ENCODE measurements at regions not wholly inside any gene's neighbourhood (a gene's known extent, or its start where the extent isn't known, plus 50 kb on each side); places are given as distances from the start of the nearest gene placed in this dataset.
"Not testable (repeated sequence)": the region's sequence is repeated elsewhere in the genome, so short reads cannot be mapped to it uniquely, and the experiment has no call there.

GRCh38 chr3:153247331-153248330 is 85.6 kb downstream of the RAP2B start:
- no peaks in the 10 kb centered on the region for H3K9me3 ChIP-seq (ENCODE audit: low read length)
- no peak overlapping the region for H3K9ac ChIP-seq (ENCODE audit: low read length)
- H3K36me3 ChIP-seq (ENCODE audit: insufficient read depth, low read length), result no peaks in the 10 kb centered on the region
- H3K4me3 ChIP-seq (ENCODE audit: low read depth in 1 of 2, low read length in 2 of 2), result no peak overlapping the region
- H3K4me1 ChIP-seq (ENCODE audit: insufficient read depth, low read length), result peaks cover 10% of the 10 kb centered on the region
- no peak overlapping the region for H3K27ac ChIP-seq (ENCODE audit: low read depth, low read length)
- H3K27me3 ChIP-seq (ENCODE audit: control insufficient read depth in 1 of 2, insufficient read depth in 2 of 2, low read length in 2 of 2), result no peaks in the 10 kb centered on the region

- not testable (repeated sequence) for H3K4me3 ChIP-seq (ENCODE audit: low read depth in 1 of 2, low read length in 2 of 2); H3K9me3 ChIP-seq (ENCODE audit: low read length); H3K27me3 ChIP-seq (ENCODE audit: control insufficient read depth in 1 of 2, insufficient read depth in 2 of 2, low read length in 2 of 2); H3K27ac ChIP-seq (ENCODE audit: low read depth, low read length); H3K9ac ChIP-seq (ENCODE audit: low read length); H3K36me3 ChIP-seq (ENCODE audit: insufficient read depth, low read length); H3K4me1 ChIP-seq (ENCODE audit: insufficient read depth, low read length)
Measured at GRCh38 chr3:153248835-153249234, 86.8 kb downstream of the RAP2B start.

GRCh38 chr3:153249906-153250305 is 87.9 kb downstream of the RAP2B start:
- H3K27ac ChIP-seq (ENCODE audit: low read depth, low read length), result no peak overlapping the region
- H3K4me1 ChIP-seq (ENCODE audit: insufficient read depth, low read length), result peaks cover 10% of the 10 kb centered on the region

GRCh38 chr3:153250446-153250845 is 88.4 kb downstream of the RAP2B start:
- Histone ChIP-seq H3K36me3 (ENCODE audit: insufficient read depth, low read length) (no peaks in the 10 kb centered on the region), H3K27ac (ENCODE audit: low read depth, low read length) (no peak overlapping the region), H3K4me1 (ENCODE audit: insufficient read depth, low read length) (peaks cover 10% of the 10 kb centered on the region), H3K4me3 (ENCODE audit: low read depth in 1 of 2, low read length in 2 of 2) (no peak overlapping the region), H3K27me3 (ENCODE audit: control insufficient read depth in 1 of 2, insufficient read depth in 2 of 2, low read length in 2 of 2) (no peaks in the 10 kb centered on the region), H3K9me3 (ENCODE audit: low read length) (no peaks in the 10 kb centered on the region), H3K9ac (ENCODE audit: low read length) (no peak overlapping the region)

More at GRCh38 chr3:153249906-153250305, 87.9 kb downstream of the RAP2B start:
- H3K36me3 ChIP-seq (ENCODE audit: insufficient read depth, low read length), result no peaks in the 10 kb centered on the region
- no peaks in the 10 kb centered on the region for H3K27me3 ChIP-seq (ENCODE audit: control insufficient read depth in 1 of 2, insufficient read depth in 2 of 2, low read length in 2 of 2)
- H3K4me3 ChIP-seq (ENCODE audit: low read depth in 1 of 2, low read length in 2 of 2), result no peak overlapping the region
- H3K9me3 ChIP-seq (ENCODE audit: low read length), result no peaks in the 10 kb centered on the region
- no peak overlapping the region for H3K9ac ChIP-seq (ENCODE audit: low read length)

GRCh38 chr3:153252963-153253362 is 90.9 kb downstream of the RAP2B start:
- H3K4me3 ChIP-seq (ENCODE audit: low read depth in 1 of 2, low read length in 2 of 2), result no peak overlapping the region
- H3K36me3 ChIP-seq (ENCODE audit: insufficient read depth, low read length), result no peaks in the 10 kb centered on the region
- H3K9me3 ChIP-seq (ENCODE audit: low read length), result no peaks in the 10 kb centered on the region
- no peaks in the 10 kb centered on the region for H3K27me3 ChIP-seq (ENCODE audit: control insufficient read depth in 1 of 2, insufficient read depth in 2 of 2, low read length in 2 of 2)
- no peak overlapping the region for H3K27ac ChIP-seq (ENCODE audit: low read depth, low read length)
- H3K9ac ChIP-seq (ENCODE audit: low read length), result no peak overlapping the region
- no peaks in the 10 kb centered on the region for H3K4me1 ChIP-seq (ENCODE audit: insufficient read depth, low read length)

GRCh38 chr3:153254361-153254760 is 92.3 kb downstream of the RAP2B start:
- Histone ChIP-seq H3K9ac (ENCODE audit: low read length) (no peak overlapping the region), H3K4me3 (ENCODE audit: low read depth in 1 of 2, low read length in 2 of 2) (no peak overlapping the region), H3K9me3 (ENCODE audit: low read length) (no peaks in the 10 kb centered on the region), H3K27ac (ENCODE audit: low read depth, low read length) (no peak overlapping the region), H3K4me1 (ENCODE audit: insufficient read depth, low read length) (no peaks in the 10 kb centered on the region), H3K36me3 (ENCODE audit: insufficient read depth, low read length) (no peaks in the 10 kb centered on the region), H3K27me3 (ENCODE audit: control insufficient read depth in 1 of 2, insufficient read depth in 2 of 2, low read length in 2 of 2) (no peaks in the 10 kb centered on the region)

- H3K27ac ChIP-seq (ENCODE audit: low read depth, low read length), result no peak overlapping the region
- H3K9ac ChIP-seq (ENCODE audit: low read length), result no peak overlapping the region
Measured at GRCh38 chr3:153257673-153258351, 95.8 kb downstream of the RAP2B start.

GRCh38 chr3:153259956-153260355 is 97.9 kb downstream of the RAP2B start:
- Histone ChIP-seq H3K4me3 (ENCODE audit: low read depth in 1 of 2, low read length in 2 of 2) (no peak overlapping the region), H3K27ac (ENCODE audit: low read depth, low read length) (no peak overlapping the region), H3K9ac (ENCODE audit: low read length) (no peak overlapping the region)

More at GRCh38 chr3:153257673-153258351, 95.8 kb downstream of the RAP2B start:
- H3K9me3 ChIP-seq (ENCODE audit: low read length), result no peaks in the 10 kb centered on the region
- no peaks in the 10 kb centered on the region for H3K4me1 ChIP-seq (ENCODE audit: insufficient read depth, low read length)
- no peak overlapping the region for H3K4me3 ChIP-seq (ENCODE audit: low read depth in 1 of 2, low read length in 2 of 2)
- H3K27me3 ChIP-seq (ENCODE audit: control insufficient read depth in 1 of 2, insufficient read depth in 2 of 2, low read length in 2 of 2), result no peaks in the 10 kb centered on the region
- H3K36me3 ChIP-seq (ENCODE audit: insufficient read depth, low read length), result no peaks in the 10 kb centered on the region

GRCh38 chr3:153260681-153261080 is 98.7 kb downstream of the RAP2B start:
- Histone ChIP-seq H3K27ac (ENCODE audit: low read depth, low read length) (no peak overlapping the region), H3K27me3 (ENCODE audit: control insufficient read depth in 1 of 2, insufficient read depth in 2 of 2, low read length in 2 of 2) (no peaks in the 10 kb centered on the region), H3K4me1 (ENCODE audit: insufficient read depth, low read length) (no peaks in the 10 kb centered on the region), H3K4me3 (ENCODE audit: low read depth in 1 of 2, low read length in 2 of 2) (no peak overlapping the region), H3K36me3 (ENCODE audit: insufficient read depth, low read length) (no peaks in the 10 kb centered on the region), H3K9me3 (ENCODE audit: low read length) (no peaks in the 10 kb centered on the region), H3K9ac (ENCODE audit: low read length) (no peak overlapping the region)

More at GRCh38 chr3:153259956-153260355, 97.9 kb downstream of the RAP2B start:
- Histone ChIP-seq H3K36me3 (ENCODE audit: insufficient read depth, low read length) (no peaks in the 10 kb centered on the region), H3K9me3 (ENCODE audit: low read length) (no peaks in the 10 kb centered on the region), H3K27me3 (ENCODE audit: control insufficient read depth in 1 of 2, insufficient read depth in 2 of 2, low read length in 2 of 2) (no peaks in the 10 kb centered on the region), H3K4me1 (ENCODE audit: insufficient read depth, low read length) (no peaks in the 10 kb centered on the region)

- H3K36me3 ChIP-seq (ENCODE audit: insufficient read depth, low read length), result no peaks in the 10 kb centered on the region
- H3K27ac ChIP-seq (ENCODE audit: low read depth, low read length), result no peak overlapping the region
- H3K9ac ChIP-seq (ENCODE audit: low read length), result no peak overlapping the region
- no peaks in the 10 kb centered on the region for H3K27me3 ChIP-seq (ENCODE audit: control insufficient read depth in 1 of 2, insufficient read depth in 2 of 2, low read length in 2 of 2)
- no peak overlapping the region for H3K4me3 ChIP-seq (ENCODE audit: low read depth in 1 of 2, low read length in 2 of 2)
- H3K4me1 ChIP-seq (ENCODE audit: insufficient read depth, low read length), result no peaks in the 10 kb centered on the region
- no peaks in the 10 kb centered on the region for H3K9me3 ChIP-seq (ENCODE audit: low read length)
Measured at GRCh38 chr3:153266619-153267018, 104.6 kb downstream of the RAP2B start.

- H3K4me3 ChIP-seq (ENCODE audit: low read depth in 1 of 2, low read length in 2 of 2), result no peak overlapping the region
- H3K9me3 ChIP-seq (ENCODE audit: low read length), result no peaks in the 10 kb centered on the region
- H3K27ac ChIP-seq (ENCODE audit: low read depth, low read length), result no peak overlapping the region
- no peaks in the 10 kb centered on the region for H3K4me1 ChIP-seq (ENCODE audit: insufficient read depth, low read length)
- H3K27me3 ChIP-seq (ENCODE audit: control insufficient read depth in 1 of 2, insufficient read depth in 2 of 2, low read length in 2 of 2), result no peaks in the 10 kb centered on the region
- no peaks in the 10 kb centered on the region for H3K36me3 ChIP-seq (ENCODE audit: insufficient read depth, low read length)
- H3K9ac ChIP-seq (ENCODE audit: low read length), result no peak overlapping the region
Measured at GRCh38 chr3:153268564-153269279, 106.7 kb downstream of the RAP2B start.
